RWPE2 (cell line): ENCODE measurements at regions not wholly inside any gene's neighbourhood (a gene's known extent, or its start where the extent isn't known, plus 50 kb on each side); places are given as distances from the start of the nearest gene placed in this dataset.

Experiments used
- ATAC-seq: fragments of 200-7000 bp; cut with Tn5 transposase; 3 replicates; pipeline ENCODE4 v1.9.1; 2021; ENCODE audit warnings: low read depth
- DNase-seq: peaks from one replicate; pipeline ENCODE4 v3.0.0-alpha.2; 2020; ENCODE audit warnings: low spot score
- H3K27ac ChIP-seq: fragments of 450-650 bp; 2 replicates; pipeline ENCODE4 v1.5.1; 2017; ENCODE audit warnings: mild to moderate bottlenecking; ENCODE audit not compliant: poor library complexity, severe bottlenecking
- H3K27me3 ChIP-seq: fragments of 250-450 bp; sonication (Bioruptor Pico); 2 replicates; pipeline ENCODE4 v1.5.1; 2021; ENCODE audit warnings: mild to moderate bottlenecking, moderate library complexity; ENCODE audit not compliant: insufficient read depth, poor library complexity, severe bottlenecking
- H3K36me3 ChIP-seq: fragments of 250-450 bp; sonication (Bioruptor Pico); 2 replicates; pipeline ENCODE4 v1.5.1; 2020; ENCODE audit warnings: low read depth, mild to moderate bottlenecking, moderate library complexity
- H3K4me1 ChIP-seq: fragments of 250-450 bp; sonication (Bioruptor Pico); 2 replicates; pipeline ENCODE4 v1.5.1; 2021; ENCODE audit warnings: mild to moderate bottlenecking, moderate library complexity; ENCODE audit not compliant: insufficient read depth, poor library complexity, severe bottlenecking
- H3K4me3 ChIP-seq: fragments of 250-450 bp; sonication (Bioruptor Pico); 2 replicates; pipeline ENCODE4 v1.5.1; 2021; ENCODE audit warnings: mild to moderate bottlenecking, moderate library complexity; ENCODE audit not compliant: severe bottlenecking
- H3K9me3 ChIP-seq: fragments of 250-450 bp; sonication (Bioruptor Pico); 2 replicates; pipeline ENCODE4 v1.5.1; 2021; ENCODE audit warnings: mild to moderate bottlenecking, moderate library complexity; ENCODE audit not compliant: severe bottlenecking
- CTCF ChIP-seq: fragments of 450-650 bp; IDR thresholded peaks from one replicate; pipeline ENCODE4 v1.5.1; 2017; ENCODE audit warnings: mild to moderate bottlenecking, moderate library complexity; ENCODE audit not compliant: poor library complexity, severe bottlenecking

- Histone ChIP-seq H3K27ac (no peak overlapping the region), H3K27me3 (no peaks in the 10 kb centered on the region), H3K9me3 (no peaks in the 10 kb centered on the region), H3K4me1 (no peaks in the 10 kb centered on the region), H3K4me3 (no peak overlapping the region), H3K36me3 (no peaks in the 10 kb centered on the region)
- DNase-seq: no peak
- TF ChIP-seq CTCF: no peak
- ATAC-seq: no peak
Observed at GRCh38 chr11:107116358-107116757, 98.1 kb upstream of the GUCY1A2 start.

GRCh38 chr11:107102692-107103477 is 84.6 kb upstream of the GUCY1A2 start:
- DNase-seq: no peak
- no peaks in the 10 kb centered on the region for H3K9me3 ChIP-seq

DNA sequence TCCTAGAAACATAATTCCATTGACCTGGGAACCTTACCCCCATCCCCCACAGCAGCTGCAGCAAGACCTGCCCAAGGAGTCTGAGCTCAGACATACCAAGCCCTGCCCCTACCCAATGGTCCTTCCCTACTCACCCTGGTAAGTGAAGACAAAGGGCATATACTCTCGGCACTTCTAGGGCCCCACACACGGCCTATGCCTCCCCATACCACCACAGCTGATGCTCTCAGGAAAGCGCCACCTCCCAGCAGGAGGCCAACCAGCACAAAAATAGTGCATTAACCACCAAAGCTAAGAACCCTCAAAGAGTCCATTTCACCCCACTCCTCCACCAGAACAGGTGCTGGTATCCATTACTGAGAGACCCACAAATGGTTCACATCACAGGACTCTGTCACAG is 74.4 kb upstream of the GUCY1A2 start:
- H3K4me1 ChIP-seq: no peaks in the 10 kb centered on the region
- no peak for TF ChIP-seq CTCF

More at GRCh38 chr11:107102692-107103477, 84.6 kb upstream of the GUCY1A2 start:
- Histone ChIP-seq H3K27ac (no peak overlapping the region), H3K36me3 (no peaks in the 10 kb centered on the region; the same call in 1 of the 2 replicates), H3K4me1 (no peaks in the 10 kb centered on the region), H3K4me3 (no peak overlapping the region), H3K27me3 (peaks cover 3% of the 10 kb centered on the region)
- ATAC-seq: no peak; the same call in 2 of the 3 replicates
- no peak for TF ChIP-seq CTCF

GRCh38 chr11:107078375-107078774 is 60.1 kb upstream of the GUCY1A2 start:
- no peaks in the 10 kb centered on the region for H3K4me1 ChIP-seq
- no peaks in the 10 kb centered on the region for H3K27me3 ChIP-seq
- H3K36me3 ChIP-seq: no peaks in the 10 kb centered on the region
- no peak overlapping the region for H3K4me3 ChIP-seq
- no peaks in the 10 kb centered on the region for H3K9me3 ChIP-seq
- no peak for DNase-seq
- H3K27ac ChIP-seq: no peak overlapping the region
- peak; percentile 41; the same call in 1 of the 3 replicates for ATAC-seq
- TF ChIP-seq CTCF: no peak

More for the DNA sequence above, 74.4 kb upstream of the GUCY1A2 start:
- no peak for ATAC-seq
- H3K36me3 ChIP-seq: no peaks in the 10 kb centered on the region
- H3K9me3 ChIP-seq: no peaks in the 10 kb centered on the region
- DNase-seq: no peak
- no peak overlapping the region for H3K27ac ChIP-seq
- no peak overlapping the region for H3K4me3 ChIP-seq
- no peaks in the 10 kb centered on the region for H3K27me3 ChIP-seq

DNA sequence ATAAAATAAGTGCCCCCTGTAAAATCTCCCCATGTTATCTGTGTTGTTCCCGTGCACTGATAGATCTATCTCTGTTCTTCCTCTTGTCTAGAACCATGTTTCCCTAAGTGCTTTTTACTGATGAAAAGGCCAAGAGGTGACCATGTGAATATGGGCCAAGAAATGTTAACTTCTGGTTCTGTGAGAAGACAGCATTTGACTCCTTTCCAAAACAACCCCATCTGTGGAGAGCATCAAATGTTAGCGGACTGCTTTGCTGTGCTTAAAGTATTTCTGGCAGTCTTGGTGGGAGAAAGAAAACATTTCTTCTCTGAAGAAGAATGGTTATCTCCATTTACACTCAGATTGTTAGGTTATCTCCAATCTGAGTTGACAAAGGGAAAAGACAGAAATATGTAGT is 58.6 kb upstream of the GUCY1A2 start:
- no peak for TF ChIP-seq CTCF
- Histone ChIP-seq H3K4me1 (no peaks in the 10 kb centered on the region), H3K9me3 (no peaks in the 10 kb centered on the region), H3K27ac (no peak overlapping the region), H3K36me3 (no peaks in the 10 kb centered on the region), H3K27me3 (no peaks in the 10 kb centered on the region), H3K4me3 (no peak overlapping the region)
- no peak for DNase-seq
- ATAC-seq: no peak
